ENCODE measurements at regions not wholly inside any gene's neighbourhood (a gene's known extent, or its start where the extent isn't known, plus 50 kb on each side); places are given as distances from the start of the nearest gene placed in this dataset.

DNA sequence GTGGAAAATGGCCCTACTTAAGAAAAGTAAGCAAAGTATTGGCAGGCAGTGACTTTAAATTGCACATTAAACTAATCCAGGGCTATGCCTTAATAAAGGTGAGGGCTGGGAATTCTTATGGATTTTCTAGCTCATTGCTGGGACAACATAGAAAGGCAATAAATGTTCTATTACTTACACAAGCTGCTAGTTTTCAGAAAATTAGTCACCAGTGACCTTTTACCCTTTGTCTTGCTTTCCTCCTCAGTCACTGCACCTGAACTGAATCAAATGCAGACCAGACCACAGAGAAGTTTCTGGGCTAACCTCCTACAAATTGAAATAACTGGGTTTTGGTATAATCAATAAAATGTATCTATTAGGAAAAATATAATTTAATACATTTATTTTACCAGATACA lies 694.4 kb upstream of the FAM241A start:
- no peaks in the 10 kb centered on the region for H3K36me3 ChIP-seq (replicated peaks; ENCODE audit: insufficient read depth, low read length)

DNA sequence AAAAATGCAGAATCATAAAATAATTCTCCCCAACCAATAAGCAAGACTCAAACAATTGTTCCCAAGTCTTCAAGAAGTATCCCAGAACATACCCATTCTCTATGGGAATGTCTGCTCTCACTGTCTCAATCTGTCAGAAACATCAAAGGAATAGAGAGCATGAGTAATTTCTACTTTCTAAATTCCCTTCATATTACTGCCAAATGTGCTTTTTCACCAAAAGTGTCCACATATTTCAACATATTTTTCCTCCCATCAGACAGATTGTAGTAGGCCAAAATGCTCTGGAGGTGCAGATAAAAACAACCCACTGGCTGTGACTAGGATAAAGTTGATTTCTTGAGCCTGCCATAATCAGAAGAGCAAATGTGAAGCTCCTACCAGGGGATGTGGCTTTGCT lies 692.0 kb upstream of the FAM241A start:
- Histone ChIP-seq H3K4me2 (ENCODE audit: low read depth, low read length) (no peak overlapping the region), H3K79me2 (ENCODE audit: low read length) (no peaks in the 10 kb centered on the region), H3K9ac (ENCODE audit: low read length) (no peak overlapping the region), H3K36me3 (replicated peaks; ENCODE audit: insufficient read depth, low read length) (no peaks in the 10 kb centered on the region), H3K4me1 (ENCODE audit: low read length) (no peaks in the 10 kb centered on the region), H3K4me3 (ENCODE audit: low read length) (no peak overlapping the region), H3K9me3 (replicated peaks; ENCODE audit: insufficient read depth, low read length) (no peaks in the 10 kb centered on the region), H4K20me1 (ENCODE audit: insufficient read depth, low read length) (no peaks in the 10 kb centered on the region), H3K27me3 (replicated peaks; ENCODE audit: insufficient read depth, low read length) (no peaks in the 10 kb centered on the region), H3F3A (ENCODE audit: insufficient read depth, low read length) (no peaks in the 10 kb centered on the region), H2AFZ (ENCODE audit: low read length) (no peak overlapping the region), H3K27ac (ENCODE audit: low read length) (no peak overlapping the region), H3K9me2 (replicated peaks; ENCODE audit: insufficient read depth, low read length) (no peaks in the 10 kb centered on the region)
- DNase-seq = no peak
- TF ChIP-seq EZH2 (optimal IDR thresholded peaks at IDR 0.05; ENCODE audit: low read depth, low read length) (no peak), EZH2phosphoT487 (IDR thresholded peaks at IDR 0.05; ENCODE audit: low read length) (no peak)
- TF ChIP-seq, protein P1, sequence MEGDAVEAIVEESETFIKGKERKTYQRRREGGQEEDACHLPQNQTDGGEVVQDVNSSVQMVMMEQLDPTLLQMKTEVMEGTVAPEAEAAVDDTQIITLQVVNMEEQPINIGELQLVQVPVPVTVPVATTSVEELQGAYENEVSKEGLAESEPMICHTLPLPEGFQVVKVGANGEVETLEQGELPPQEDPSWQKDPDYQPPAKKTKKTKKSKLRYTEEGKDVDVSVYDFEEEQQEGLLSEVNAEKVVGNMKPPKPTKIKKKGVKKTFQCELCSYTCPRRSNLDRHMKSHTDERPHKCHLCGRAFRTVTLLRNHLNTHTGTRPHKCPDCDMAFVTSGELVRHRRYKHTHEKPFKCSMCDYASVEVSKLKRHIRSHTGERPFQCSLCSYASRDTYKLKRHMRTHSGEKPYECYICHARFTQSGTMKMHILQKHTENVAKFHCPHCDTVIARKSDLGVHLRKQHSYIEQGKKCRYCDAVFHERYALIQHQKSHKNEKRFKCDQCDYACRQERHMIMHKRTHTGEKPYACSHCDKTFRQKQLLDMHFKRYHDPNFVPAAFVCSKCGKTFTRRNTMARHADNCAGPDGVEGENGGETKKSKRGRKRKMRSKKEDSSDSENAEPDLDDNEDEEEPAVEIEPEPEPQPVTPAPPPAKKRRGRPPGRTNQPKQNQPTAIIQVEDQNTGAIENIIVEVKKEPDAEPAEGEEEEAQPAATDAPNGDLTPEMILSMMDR (IDR thresholded peaks at IDR 0.05; ENCODE audit: low read length) = no peak

More for the DNA sequence above, 694.4 kb upstream of the FAM241A start:
- H3F3A ChIP-seq (ENCODE audit: insufficient read depth, low read length) = no peaks in the 10 kb centered on the region
- H3K79me2 ChIP-seq (ENCODE audit: low read length) = no peaks in the 10 kb centered on the region
- no peak overlapping the region for H3K4me2 ChIP-seq (ENCODE audit: low read depth, low read length)
- no peak overlapping the region for H3K27ac ChIP-seq (ENCODE audit: low read length)
- H3K4me1 ChIP-seq (ENCODE audit: low read length) = no peaks in the 10 kb centered on the region
- no peak overlapping the region for H3K9ac ChIP-seq (ENCODE audit: low read length)
- TF ChIP-seq EZH2phosphoT487 (IDR thresholded peaks at IDR 0.05; ENCODE audit: low read length) (no peak), EZH2 (optimal IDR thresholded peaks at IDR 0.05; ENCODE audit: low read depth, low read length) (no peak)
- TF ChIP-seq, protein P1 (IDR thresholded peaks at IDR 0.05; ENCODE audit: low read length) = no peak
- H2AFZ ChIP-seq (ENCODE audit: low read length) = no peak overlapping the region
- no peak for DNase-seq
- no peaks in the 10 kb centered on the region for H3K27me3 ChIP-seq (replicated peaks; ENCODE audit: insufficient read depth, low read length)
- H4K20me1 ChIP-seq (ENCODE audit: insufficient read depth, low read length) = no peaks in the 10 kb centered on the region
- H3K9me2 ChIP-seq (replicated peaks; ENCODE audit: insufficient read depth, low read length) = no peaks in the 10 kb centered on the region
- no peaks in the 10 kb centered on the region for H3K9me3 ChIP-seq (replicated peaks; ENCODE audit: insufficient read depth, low read length)
- no peak overlapping the region for H3K4me3 ChIP-seq (ENCODE audit: low read length)

DNA sequence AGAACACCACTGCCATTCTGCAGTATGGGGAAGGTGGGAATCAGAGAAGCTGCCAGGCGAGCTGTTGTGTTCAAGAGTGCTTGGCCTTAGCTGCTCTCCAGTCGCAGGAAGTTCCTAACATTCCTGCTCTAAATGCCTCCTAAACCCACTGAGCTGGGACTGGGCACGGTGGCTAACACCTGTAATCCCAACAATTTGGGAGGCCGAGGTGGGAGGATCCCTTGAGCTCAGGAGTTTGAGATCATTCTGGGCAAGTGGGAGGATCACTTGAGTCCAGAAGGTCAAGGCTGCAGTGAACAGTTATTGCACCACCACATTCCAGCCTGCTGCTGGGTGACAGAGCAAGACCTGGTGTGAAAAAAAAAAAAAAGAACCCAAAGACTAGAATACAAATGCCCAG lies 690.3 kb upstream of the FAM241A start:
- no peaks in the 10 kb centered on the region for H3K79me2 ChIP-seq (ENCODE audit: low read length)
- H3K9ac ChIP-seq (ENCODE audit: low read length) = no peak overlapping the region
- H2AFZ ChIP-seq (ENCODE audit: low read length) = no peak overlapping the region
- no peaks in the 10 kb centered on the region for H3K27me3 ChIP-seq (replicated peaks; ENCODE audit: insufficient read depth, low read length)
- no peaks in the 10 kb centered on the region for H4K20me1 ChIP-seq (ENCODE audit: insufficient read depth, low read length)
- H3K9me3 ChIP-seq (replicated peaks; ENCODE audit: insufficient read depth, low read length) = no peaks in the 10 kb centered on the region
- no peak overlapping the region for H3K27ac ChIP-seq (ENCODE audit: low read length)
- H3K36me3 ChIP-seq (replicated peaks; ENCODE audit: insufficient read depth, low read length) = no peaks in the 10 kb centered on the region
- no peaks in the 10 kb centered on the region for H3K9me2 ChIP-seq (replicated peaks; ENCODE audit: insufficient read depth, low read length)
- H3K4me2 ChIP-seq (ENCODE audit: low read depth, low read length) = no peak overlapping the region
- DNase-seq = no peak
- no peaks in the 10 kb centered on the region for H3F3A ChIP-seq (ENCODE audit: insufficient read depth, low read length)
- no peak for TF ChIP-seq EZH2 (optimal IDR thresholded peaks at IDR 0.05; ENCODE audit: low read depth, low read length)
- TF ChIP-seq, protein P1 (IDR thresholded peaks at IDR 0.05; ENCODE audit: low read length) = no peak
- no peak for TF ChIP-seq EZH2phosphoT487 (IDR thresholded peaks at IDR 0.05; ENCODE audit: low read length)
- no peaks in the 10 kb centered on the region for H3K4me1 ChIP-seq (ENCODE audit: low read length)
- no peak overlapping the region for H3K4me3 ChIP-seq (ENCODE audit: low read length)

Data from MM.1S (cell line).